NCI-H2171 (cell line): ENCODE measurements at regions not wholly inside any gene's neighbourhood (a gene's known extent, or its start where the extent isn't known, plus 50 kb on each side); places are given as distances from the start of the nearest gene placed in this dataset.
"Not testable (repeated sequence)": the region's sequence is repeated elsewhere in the genome, so short reads cannot be mapped to it uniquely, and the experiment has no call there.

Experiments used
- DNase-seq: peaks from one replicate; lab custom pipeline; 2025; lab: John Stamatoyannopoulos, UW

DNA sequence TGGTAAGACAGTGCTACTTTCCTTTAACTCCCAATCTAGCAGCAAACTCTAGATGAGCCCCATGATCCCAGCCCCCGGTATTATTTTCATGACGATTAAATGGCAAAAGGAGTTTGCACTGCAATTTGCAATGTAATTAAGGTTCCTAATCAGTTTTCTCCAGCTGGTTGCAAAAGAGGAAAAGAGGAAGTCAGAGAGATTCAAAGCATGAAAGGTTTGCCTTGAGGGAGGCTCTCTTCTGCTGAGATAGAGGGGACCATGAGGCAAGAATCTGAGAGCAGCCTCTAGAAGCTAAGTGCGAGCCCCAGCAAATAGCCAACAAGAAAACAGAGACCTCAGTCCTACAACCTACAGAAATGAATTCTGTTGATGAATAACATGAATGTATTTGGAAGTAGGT, 527.1 kb downstream of the UQCRFS1 start:
- DNase-seq: no peak

GRCh38 chr19:28685077-28685476, 527.9 kb downstream of the UQCRFS1 start:
- DNase-seq: not testable (repeated sequence)

DNA sequence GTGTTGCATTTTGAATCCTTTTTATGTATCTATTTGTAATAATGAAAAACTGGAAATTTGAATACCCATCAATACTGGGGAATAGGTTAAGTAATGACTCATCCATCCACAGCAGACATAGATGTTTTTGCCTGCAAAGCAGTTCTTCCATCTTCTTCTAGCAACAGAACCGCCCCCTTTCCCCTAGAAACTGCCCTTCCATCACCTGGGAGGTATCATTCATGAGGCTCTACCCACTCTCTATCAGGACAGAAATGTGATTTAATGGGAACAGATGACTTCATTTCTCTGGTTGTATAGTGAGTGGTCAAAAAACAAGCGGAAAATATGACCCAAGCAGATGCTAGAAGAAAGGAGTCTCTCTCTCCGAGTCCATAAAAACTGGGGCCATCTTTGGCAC, 532.8 kb downstream of the UQCRFS1 start:
- no peak for DNase-seq

DNA sequence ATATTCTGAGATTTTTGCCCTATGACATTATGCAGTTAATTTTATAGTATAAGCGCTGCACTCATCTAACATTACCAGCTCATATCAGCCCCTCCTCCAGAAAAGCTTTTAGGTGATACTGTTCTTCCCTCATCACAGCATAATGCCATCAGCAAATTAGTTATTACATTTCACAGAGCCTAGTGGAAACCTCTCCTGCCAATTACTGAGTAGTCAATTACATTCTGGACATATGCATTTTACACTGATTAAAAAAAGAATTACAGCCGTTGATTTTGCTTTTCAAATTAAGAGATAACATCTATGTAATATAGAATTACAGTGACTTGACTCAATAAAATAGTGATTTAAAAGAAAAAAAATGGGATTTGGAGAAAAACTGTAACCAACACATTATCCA, 542.1 kb downstream of the UQCRFS1 start:
- no peak for DNase-seq

- DNase-seq: no peak
These were observed 543.1 kb downstream of the UQCRFS1 start for GRCh38 chr19:28669804-28670203.

- DNase-seq: no peak
These were observed 545.5 kb downstream of the UQCRFS1 start for GRCh38 chr19:28667348-28667977.

- DNase-seq: no peak
These were observed 547.2 kb downstream of the UQCRFS1 start for GRCh38 chr19:28665748-28666147.

DNA sequence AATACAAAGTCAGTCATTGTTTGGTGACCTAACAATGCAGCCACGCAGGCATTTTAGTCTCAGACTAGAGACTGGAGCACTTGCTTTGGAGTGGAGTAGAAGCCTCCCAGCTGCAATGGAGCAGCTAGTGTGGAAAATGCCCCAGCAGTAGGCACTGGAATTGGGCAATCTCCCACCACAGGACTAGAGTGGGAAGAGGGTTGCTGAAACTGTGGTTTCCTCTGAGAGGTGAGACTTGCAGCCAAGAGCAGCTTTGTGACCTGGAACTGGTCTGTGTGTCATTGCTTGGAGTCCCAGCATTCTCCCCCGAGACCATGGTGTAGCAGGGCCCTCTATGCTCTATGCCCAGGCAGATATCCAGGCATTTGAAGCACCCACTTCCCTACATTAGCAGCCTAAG, 556.3 kb downstream of the UQCRFS1 start:
- no peak for DNase-seq

GRCh38 chr19:28655054-28655453, 557.9 kb downstream of the UQCRFS1 start:
- no peak for DNase-seq

DNA sequence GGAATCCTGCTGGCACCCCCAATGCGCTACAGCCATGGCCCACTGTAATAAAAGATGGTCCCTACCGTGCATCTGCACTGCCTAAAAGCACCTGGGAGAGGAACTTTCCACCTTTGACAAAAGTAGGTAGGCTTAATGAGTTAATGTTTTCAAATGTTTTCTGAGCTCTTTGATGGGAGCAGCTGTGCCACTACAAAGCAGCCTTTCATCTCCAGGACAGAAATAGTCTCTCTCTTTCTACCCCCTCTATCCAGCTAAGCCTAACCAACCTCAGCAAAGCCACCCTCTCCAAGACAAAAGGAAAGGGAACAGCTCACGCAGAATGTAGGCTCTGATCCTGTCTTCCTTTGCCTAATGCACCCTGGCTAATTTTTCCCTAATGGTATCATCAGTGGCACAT, 560.2 kb downstream of the UQCRFS1 start:
- DNase-seq: no peak

- no peak for DNase-seq
These were observed 566.3 kb downstream of the UQCRFS1 start for GRCh38 chr19:28646629-28647028.

GRCh38 chr19:28644169-28644775, 568.7 kb downstream of the UQCRFS1 start:
- no peak for DNase-seq

GRCh38 chr19:28642787-28643683, 569.9 kb downstream of the UQCRFS1 start:
- no peak for DNase-seq

GRCh38 chr19:28641395-28641794, 571.6 kb downstream of the UQCRFS1 start:
- DNase-seq: no peak

DNA sequence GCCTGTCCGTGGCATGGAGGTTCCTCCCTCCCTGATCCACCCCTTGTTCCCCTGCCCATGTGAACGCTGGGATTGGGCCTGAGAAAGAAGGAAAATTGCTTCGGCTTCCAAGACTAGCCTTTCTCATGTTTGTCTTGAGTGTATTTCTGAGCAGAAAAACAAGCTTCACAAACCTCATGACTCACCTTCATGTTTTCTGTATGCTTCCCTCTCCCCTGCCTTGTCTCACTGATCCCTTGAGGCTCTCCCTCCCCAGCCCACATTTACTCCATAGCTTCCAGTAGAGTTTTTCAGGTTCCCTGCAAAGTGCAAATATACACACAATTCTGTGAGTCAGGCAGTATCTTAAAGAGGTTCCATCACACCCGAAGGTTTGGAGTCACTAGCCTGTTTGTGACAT, 572.4 kb downstream of the UQCRFS1 start:
- no peak for DNase-seq

DNA sequence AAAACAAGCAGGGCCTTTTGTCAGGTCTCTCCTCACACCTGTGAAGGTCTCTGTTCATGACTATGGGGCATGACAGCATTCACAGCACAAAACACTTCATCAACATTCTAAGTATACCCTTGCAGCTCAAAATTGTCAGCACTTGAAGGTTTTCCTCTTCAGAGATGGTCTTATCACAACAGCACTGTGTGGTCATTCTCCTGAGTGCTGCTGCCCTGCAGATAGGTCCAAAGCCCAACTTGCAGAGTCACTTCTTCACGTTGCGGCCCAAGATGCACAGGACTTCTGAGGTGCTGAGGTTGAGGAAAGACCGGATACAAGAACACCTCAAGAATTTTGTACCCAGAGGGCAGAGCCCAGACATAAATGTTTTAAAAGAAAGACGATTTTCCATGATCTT, 574.5 kb downstream of the UQCRFS1 start:
- DNase-seq: no peak

DNA sequence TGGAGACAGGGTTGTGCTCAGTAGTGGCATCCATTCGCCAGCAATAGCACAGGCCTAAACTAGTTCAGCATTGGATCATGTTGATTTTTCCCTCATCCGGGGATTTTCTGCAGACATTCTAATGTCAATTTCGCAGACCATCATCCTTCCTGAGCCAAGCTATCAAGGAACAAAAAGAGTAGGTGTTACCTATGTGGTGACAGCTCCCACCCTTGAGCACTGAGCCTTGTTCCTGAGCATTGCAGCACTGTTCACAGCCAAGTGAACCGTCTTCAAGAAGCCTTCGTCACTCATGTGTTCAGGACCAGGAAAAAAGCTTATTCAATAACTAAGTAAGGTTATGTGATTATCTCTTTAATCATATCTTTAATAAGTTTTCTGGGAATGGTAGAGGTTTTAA, 576.2 kb downstream of the UQCRFS1 start:
- DNase-seq: no peak

- no peak for DNase-seq
These were observed 576.8 kb downstream of the UQCRFS1 start for GRCh38 chr19:28636016-28636629.

DNA sequence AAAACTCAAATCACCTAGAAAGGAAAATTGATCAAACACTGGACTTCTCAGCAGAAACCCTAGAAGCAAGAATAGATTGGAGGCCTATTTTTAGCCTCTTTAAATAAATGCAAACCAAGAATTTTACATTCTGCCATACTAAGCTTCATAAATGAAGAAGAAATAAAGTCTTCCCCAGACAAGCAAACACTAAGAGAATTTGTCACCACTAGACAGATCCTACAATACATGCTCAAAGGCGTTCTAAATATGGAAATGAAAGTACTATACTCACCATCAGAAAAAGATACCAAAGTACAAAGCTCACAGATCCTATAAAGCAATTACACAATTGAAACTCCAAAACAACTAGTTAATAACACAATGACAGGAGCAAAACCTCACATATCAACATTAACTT, 578.1 kb downstream of the UQCRFS1 start:
- DNase-seq: no peak

DNA sequence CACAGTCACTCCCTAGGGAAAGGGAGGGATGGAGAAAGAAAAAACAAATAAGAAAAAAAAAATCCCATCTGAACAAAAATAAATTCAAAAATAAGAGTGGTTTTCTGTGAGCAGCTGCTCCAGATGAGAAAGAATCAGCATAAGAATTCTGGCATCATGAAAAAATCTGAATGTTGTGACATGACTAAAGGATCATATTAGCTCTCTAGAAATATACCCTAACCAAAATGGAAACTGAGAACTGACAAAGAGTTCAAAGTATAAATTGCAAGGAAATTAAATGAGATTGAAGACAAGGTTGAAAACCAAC, 579.0 kb downstream of the UQCRFS1 start:
- no peak for DNase-seq

GRCh38 chr19:28633319-28634018, 579.5 kb downstream of the UQCRFS1 start:
- DNase-seq: peak; percentile 20

DNA sequence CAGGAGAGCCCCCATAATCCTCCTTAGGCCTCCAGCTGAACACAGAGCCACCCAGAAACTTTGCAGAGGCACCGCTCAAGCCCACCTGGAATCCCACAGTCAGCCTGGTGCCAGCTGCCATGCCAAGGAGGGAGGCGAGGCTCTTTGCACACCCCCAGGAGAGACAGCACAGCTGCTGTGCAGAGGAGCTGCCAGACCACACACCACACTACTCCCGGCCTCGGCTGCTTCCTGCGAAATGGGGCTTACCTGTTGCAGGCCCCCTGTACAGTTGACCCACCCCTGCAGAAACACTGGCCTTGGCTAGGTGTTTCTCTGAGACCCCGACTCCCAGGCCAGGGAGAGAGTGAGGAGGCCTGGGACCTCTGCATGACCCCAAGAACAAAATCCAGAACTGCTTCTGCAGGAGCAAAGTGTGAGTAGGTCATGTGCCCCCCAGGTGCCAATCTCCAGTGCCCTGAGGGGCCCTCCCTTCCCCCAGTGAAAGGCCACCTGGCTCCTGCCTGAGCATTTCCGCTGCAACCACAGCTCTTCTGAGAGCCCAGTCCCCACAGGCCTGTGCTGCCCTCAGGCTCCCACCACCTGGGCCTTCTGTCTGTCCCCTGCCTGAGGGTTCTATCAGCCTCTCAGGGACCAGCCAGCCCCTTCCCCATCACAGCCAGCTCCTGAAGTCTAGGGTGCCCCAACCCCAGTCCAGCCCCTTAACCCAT, 580.4 kb downstream of the UQCRFS1 start:
- DNase-seq: no peak
